GM12872 (cell line): ENCODE measurements at regions not wholly inside any gene's neighbourhood (a gene's known extent, or its start where the extent isn't known, plus 50 kb on each side); places are given as distances from the start of the nearest gene placed in this dataset.

Source experiments
- TF ChIP-seq, protein P1 (sequence below): IDR thresholded peaks from 3 replicates; pipeline ENCODE4 v1.5.1; 2011; ENCODE audit warnings: low read depth, mild to moderate bottlenecking, low read length, moderate library complexity; ENCODE audit not compliant: insufficient read depth

DNA sequence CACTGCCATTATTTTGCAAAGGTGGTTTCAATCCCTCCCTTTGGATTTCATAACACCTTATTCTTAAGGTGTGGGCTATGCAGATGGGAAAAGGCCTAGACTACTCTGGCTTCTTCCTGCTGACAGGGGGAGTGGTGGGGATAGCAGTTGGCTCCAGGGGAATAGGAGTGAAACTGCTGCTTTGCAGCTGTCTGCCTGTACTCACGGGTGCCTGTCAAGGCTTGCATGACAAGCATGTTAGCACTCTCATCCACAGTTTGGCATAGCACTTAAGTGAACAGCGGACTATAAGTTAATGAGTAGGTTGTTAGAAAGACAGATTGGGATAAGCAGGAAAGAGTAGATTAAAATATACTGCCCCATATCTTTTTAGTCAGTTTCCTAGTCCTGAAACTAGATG, 287.5 kb upstream of the DAB1 start:
- TF ChIP-seq, protein P1, sequence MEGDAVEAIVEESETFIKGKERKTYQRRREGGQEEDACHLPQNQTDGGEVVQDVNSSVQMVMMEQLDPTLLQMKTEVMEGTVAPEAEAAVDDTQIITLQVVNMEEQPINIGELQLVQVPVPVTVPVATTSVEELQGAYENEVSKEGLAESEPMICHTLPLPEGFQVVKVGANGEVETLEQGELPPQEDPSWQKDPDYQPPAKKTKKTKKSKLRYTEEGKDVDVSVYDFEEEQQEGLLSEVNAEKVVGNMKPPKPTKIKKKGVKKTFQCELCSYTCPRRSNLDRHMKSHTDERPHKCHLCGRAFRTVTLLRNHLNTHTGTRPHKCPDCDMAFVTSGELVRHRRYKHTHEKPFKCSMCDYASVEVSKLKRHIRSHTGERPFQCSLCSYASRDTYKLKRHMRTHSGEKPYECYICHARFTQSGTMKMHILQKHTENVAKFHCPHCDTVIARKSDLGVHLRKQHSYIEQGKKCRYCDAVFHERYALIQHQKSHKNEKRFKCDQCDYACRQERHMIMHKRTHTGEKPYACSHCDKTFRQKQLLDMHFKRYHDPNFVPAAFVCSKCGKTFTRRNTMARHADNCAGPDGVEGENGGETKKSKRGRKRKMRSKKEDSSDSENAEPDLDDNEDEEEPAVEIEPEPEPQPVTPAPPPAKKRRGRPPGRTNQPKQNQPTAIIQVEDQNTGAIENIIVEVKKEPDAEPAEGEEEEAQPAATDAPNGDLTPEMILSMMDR: no peak

DNA sequence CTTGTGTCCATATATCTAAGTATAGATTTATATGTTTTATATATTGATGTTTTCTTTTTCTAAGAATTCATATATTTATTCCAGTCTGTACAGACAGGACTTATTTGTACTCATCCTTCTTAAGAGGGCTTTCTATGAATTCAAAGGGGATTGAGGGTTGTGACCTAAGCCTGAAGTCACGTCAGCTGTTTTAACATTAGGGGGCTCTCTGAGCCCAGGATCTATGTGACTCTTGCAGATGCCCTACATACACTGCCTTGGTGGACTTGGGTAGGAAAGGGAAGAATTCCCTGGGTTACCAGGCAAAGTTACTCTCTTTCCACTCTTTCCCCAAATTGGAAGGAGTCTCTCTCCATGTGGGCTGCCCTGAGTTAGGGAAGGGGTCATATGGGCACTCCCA, 283.8 kb upstream of the DAB1 start:
- TF ChIP-seq, protein P1: no peak

DNA sequence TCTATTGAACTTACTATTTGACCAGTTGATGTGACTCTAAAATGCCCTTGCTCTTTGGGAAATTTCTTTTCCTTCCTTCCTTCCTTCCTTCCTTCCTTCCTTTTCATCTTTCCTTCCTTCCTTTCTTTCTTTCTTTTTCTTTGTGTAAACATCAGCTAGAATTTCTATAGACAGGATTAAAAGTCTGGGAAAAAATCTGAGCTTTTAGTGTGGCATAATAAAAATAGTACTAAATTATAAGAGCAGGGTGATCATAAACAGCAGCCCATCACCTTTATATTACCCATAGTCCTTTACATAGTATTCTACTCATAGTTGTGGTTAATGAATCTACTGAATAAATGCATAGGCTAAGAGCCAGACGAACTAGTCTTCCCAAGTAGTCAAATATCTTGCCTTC, 281.0 kb upstream of the DAB1 start:
- TF ChIP-seq, protein P1: no peak

DNA sequence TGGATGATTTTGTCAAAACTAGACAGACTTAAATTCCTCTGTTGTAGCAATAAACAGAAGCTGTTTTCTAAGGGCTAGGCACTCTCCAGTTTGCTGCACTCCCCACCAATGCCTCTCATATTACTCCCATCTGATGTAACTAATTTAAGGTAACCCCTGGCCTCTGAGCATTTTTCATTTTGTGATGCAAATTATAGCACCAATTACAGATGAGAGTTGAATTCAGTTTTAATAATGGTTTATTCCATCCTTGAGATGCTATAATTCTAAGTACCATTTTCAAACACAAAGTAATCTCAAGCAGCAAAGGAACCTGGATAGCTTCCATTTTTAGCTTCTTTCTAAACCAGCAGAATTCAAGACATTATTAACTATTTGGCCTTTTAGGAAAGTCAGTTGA, 280.4 kb upstream of the DAB1 start:
- TF ChIP-seq, protein P1: no peak

DNA sequence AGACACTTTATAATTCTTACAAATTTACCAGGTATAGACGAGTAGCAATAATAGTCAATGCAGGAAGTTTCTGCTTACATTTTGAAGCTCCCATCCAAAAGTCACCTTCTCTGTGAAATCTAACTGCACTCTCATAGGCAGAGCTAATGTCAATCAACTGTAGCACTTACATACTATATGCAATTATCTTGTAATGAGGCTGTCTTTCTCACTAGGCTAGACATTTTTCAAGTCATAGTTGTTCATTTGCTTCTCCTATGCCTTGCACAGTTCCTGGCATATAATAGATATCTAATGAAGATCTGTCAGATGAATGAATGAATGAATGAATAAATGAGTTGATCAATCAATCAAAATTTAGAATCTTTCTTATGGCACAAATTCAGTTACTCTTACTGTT, 273.0 kb upstream of the DAB1 start:
- TF ChIP-seq, protein P1: no peak

DNA sequence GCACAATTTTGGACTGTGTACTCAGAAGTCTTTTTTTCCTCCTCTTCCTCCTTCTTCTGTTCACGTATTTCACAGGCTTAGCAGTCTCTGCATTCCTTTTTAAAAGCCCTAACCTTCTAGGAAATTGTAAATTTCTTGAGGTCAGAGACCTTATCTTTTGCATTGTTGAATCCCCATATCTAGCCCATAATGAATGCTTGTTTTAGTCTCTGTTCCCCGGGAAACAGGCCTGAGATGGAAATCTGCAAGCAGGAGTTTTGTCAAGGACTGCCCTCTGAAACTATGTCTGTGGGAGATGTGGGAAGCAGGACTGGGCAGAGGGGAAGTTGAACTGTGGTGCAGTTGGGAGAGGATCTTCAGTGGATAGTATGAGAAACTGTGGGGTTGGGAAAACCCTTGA, 272.2 kb upstream of the DAB1 start:
- TF ChIP-seq, protein P1: no peak

DNA sequence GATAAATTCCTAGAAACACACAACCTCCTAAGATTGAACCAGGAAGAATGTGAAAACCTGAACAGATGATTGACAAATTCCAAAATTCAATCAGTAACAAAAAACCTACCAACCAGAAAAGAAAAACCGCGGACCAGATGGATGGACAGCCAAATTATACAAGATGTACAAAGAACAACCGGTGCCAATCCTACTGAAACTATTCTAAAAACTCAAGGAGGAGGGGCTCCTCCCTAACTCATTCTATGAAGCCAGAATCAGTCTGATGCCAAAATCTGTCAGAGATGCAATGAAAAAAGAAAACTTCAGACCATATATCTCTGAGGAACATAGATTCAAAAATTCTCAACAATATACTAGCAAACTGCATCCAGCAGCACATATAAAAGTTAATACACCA, 262.4 kb upstream of the DAB1 start:
- TF ChIP-seq, protein P1: no peak
